Astrocyte of the spinal cord (primary cell): ENCODE measurements at regions not wholly inside any gene's neighbourhood (a gene's known extent, or its start where the extent isn't known, plus 50 kb on each side); places are given as distances from the start of the nearest gene placed in this dataset.

Experiments
- DNase-seq: peaks from one replicate; pipeline ENCODE4 v3.0.0; 2011; ENCODE audit warnings: low read depth, low spot score
- H3K4me3 ChIP-seq: 2 replicates; pipeline ENCODE4 v1.5.1; 2011; ENCODE audit warnings: low read depth, mild to moderate bottlenecking, low read length, moderate library complexity
- CTCF ChIP-seq: IDR thresholded peaks from 2 replicates; pipeline ENCODE4 v1.5.1; 2012; ENCODE audit warnings: low read depth, mild to moderate bottlenecking, low read length, inconsistent platforms
- in situ Hi-C: cut with HindIII; loops from 2 replicates; pipeline ENCODE4 v1.10.0; 2017; ENCODE audit warnings: low sequenced_read_pairs

GRCh38 chr6:99002831-99003230 is 55.1 kb upstream of the FBXL4 start:
- TF ChIP-seq CTCF: no peak
- in situ Hi-C loops: no loop called here
- no peak for DNase-seq
- no peak overlapping the region for H3K4me3 ChIP-seq

GRCh38 chr6:98998103-98998502 is 50.4 kb upstream of the FBXL4 start:
- DNase-seq: no peak
- in situ Hi-C loops: no loop called here
- no peak for TF ChIP-seq CTCF
- H3K4me3 ChIP-seq: no peak overlapping the region
